DND-41 (cell line): ENCODE measurements at regions not wholly inside any gene's neighbourhood (a gene's known extent, or its start where the extent isn't known, plus 50 kb on each side); places are given as distances from the start of the nearest gene placed in this dataset.

Source experiments
- ATAC-seq: fragments of 200-7000 bp; cut with Tn5 transposase; 3 replicates; pipeline ENCODE4 v1.9.1; 2021; ENCODE audit warnings: low read depth; ENCODE audit not compliant: insufficient read depth
- DNase-seq: peaks from one replicate; pipeline ENCODE4 v3.0.0-alpha.2; 2020
- H2AFZ ChIP-seq: 2 replicates; pipeline ENCODE4 v1.6.0; 2012; ENCODE audit warnings: low read depth, low read length
- H3K27ac ChIP-seq: 2 replicates; pipeline ENCODE4 v1.5.1; 2012; ENCODE audit warnings: low read length, inconsistent platforms
- H3K27me3 ChIP-seq: fragments of 200-600 bp; sonication (generic); 2 replicates; pipeline ENCODE4 v1.6.0; 2012; ENCODE audit warnings: low read length, mild to moderate bottlenecking, inconsistent platforms; ENCODE audit not compliant: insufficient read depth, poor library complexity
- H3K36me3 ChIP-seq: 2 replicates; pipeline ENCODE4 v1.5.1; 2012; ENCODE audit warnings: low read length, inconsistent platforms; ENCODE audit not compliant: insufficient read depth
- H3K4me1 ChIP-seq: 2 replicates; pipeline ENCODE4 v1.5.1; 2012; ENCODE audit warnings: mild to moderate bottlenecking, low read length; ENCODE audit not compliant: insufficient read depth
- H3K4me2 ChIP-seq: 2 replicates; pipeline ENCODE4 v1.6.0; 2012; ENCODE audit warnings: mild to moderate bottlenecking, moderate library complexity, low read length, inconsistent platforms; ENCODE audit not compliant: insufficient read depth
- H3K4me3 ChIP-seq, 2 experiments: fragments of 200-600 bp in 1 of 2; shearing (Covaris generic) in 1 of 2; 2 replicates each; pipeline ENCODE4 v1.5.1; 2012 to 2016; ENCODE audit warnings: inconsistent platforms in 2 of 2, low read length in 2 of 2, mild to moderate bottlenecking in 2 of 2, low read depth in 1 of 2, moderate library complexity in 1 of 2
- H3K79me2 ChIP-seq: 2 replicates; pipeline ENCODE4 v1.6.0; 2012; ENCODE audit warnings: low read length, inconsistent platforms; ENCODE audit not compliant: insufficient read depth
- H3K9ac ChIP-seq: 2 replicates; pipeline ENCODE4 v1.6.0; 2012; ENCODE audit warnings: low read depth, mild to moderate bottlenecking, inconsistent platforms, low read length, moderate library complexity
- H3K9me3 ChIP-seq: 2 replicates; pipeline ENCODE4 v1.5.1; 2012; ENCODE audit warnings: low read length, moderate library complexity, mild to moderate bottlenecking, inconsistent platforms; ENCODE audit not compliant: insufficient read depth, severe bottlenecking
- H4K20me1 ChIP-seq: 2 replicates; pipeline ENCODE4 v1.6.0; 2012; ENCODE audit warnings: low read length; ENCODE audit not compliant: insufficient read depth
- EZH2 ChIP-seq: IDR thresholded peaks from 3 replicates; pipeline ENCODE4 v1.6.1; 2012; ENCODE audit warnings: borderline replicate concordance, low read depth, mild to moderate bottlenecking, moderate library complexity, low read length, inconsistent platforms; ENCODE audit not compliant: severe bottlenecking
- TF ChIP-seq, protein P1 (sequence below): IDR thresholded peaks from 2 replicates; pipeline ENCODE4 v1.5.1; 2012; ENCODE audit warnings: borderline replicate concordance, low read length, moderate library complexity, mild to moderate bottlenecking; ENCODE audit not compliant: poor library complexity, severe bottlenecking; ENCODE audit errors: extremely low read depth

DNA sequence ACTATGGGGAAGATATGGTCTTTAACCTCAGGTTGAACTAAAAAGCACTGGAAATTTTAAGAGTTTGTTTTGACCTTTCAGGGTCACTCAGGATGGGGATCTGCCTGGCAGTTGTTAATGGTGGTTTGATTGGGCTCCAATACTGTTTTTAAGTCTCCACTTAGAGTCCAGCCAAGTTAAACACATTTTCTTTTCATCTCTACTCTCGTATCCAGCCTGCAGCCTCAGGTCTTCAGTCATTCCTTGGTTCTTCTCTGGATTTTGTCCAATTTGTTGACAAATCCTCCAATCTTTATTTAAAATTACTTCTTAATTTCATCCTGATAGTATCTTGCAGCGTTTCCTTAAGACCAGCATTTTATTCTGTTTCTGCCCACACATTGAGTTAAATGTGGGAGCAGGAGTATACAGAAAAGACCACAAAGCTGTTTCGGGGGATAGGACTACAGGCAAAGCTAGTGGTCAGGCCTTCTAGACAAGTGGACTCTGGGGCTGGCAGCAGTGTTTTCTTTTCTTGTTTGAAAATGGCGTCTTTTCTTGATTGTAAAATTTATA, 133.2 kb upstream of the INHBA start:
- no peaks in the 10 kb centered on the region for H3K27me3 ChIP-seq
- H3K36me3 ChIP-seq = no peaks in the 10 kb centered on the region
- ATAC-seq = no peak
- H2AFZ ChIP-seq = no peak overlapping the region
- no peak for DNase-seq
- H3K27ac ChIP-seq = no peak overlapping the region
- H3K4me3 ChIP-seq = no peak overlapping the region
- no peaks in the 10 kb centered on the region for H3K9me3 ChIP-seq
- no peak for TF ChIP-seq EZH2
- TF ChIP-seq, protein P1, sequence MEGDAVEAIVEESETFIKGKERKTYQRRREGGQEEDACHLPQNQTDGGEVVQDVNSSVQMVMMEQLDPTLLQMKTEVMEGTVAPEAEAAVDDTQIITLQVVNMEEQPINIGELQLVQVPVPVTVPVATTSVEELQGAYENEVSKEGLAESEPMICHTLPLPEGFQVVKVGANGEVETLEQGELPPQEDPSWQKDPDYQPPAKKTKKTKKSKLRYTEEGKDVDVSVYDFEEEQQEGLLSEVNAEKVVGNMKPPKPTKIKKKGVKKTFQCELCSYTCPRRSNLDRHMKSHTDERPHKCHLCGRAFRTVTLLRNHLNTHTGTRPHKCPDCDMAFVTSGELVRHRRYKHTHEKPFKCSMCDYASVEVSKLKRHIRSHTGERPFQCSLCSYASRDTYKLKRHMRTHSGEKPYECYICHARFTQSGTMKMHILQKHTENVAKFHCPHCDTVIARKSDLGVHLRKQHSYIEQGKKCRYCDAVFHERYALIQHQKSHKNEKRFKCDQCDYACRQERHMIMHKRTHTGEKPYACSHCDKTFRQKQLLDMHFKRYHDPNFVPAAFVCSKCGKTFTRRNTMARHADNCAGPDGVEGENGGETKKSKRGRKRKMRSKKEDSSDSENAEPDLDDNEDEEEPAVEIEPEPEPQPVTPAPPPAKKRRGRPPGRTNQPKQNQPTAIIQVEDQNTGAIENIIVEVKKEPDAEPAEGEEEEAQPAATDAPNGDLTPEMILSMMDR = no peak
- H3K9ac ChIP-seq = no peak overlapping the region
- no peaks in the 10 kb centered on the region for H4K20me1 ChIP-seq
- H3K4me2 ChIP-seq = no peak overlapping the region
- H3K79me2 ChIP-seq = no peaks in the 10 kb centered on the region
- no peaks in the 10 kb centered on the region for H3K4me1 ChIP-seq

DNA sequence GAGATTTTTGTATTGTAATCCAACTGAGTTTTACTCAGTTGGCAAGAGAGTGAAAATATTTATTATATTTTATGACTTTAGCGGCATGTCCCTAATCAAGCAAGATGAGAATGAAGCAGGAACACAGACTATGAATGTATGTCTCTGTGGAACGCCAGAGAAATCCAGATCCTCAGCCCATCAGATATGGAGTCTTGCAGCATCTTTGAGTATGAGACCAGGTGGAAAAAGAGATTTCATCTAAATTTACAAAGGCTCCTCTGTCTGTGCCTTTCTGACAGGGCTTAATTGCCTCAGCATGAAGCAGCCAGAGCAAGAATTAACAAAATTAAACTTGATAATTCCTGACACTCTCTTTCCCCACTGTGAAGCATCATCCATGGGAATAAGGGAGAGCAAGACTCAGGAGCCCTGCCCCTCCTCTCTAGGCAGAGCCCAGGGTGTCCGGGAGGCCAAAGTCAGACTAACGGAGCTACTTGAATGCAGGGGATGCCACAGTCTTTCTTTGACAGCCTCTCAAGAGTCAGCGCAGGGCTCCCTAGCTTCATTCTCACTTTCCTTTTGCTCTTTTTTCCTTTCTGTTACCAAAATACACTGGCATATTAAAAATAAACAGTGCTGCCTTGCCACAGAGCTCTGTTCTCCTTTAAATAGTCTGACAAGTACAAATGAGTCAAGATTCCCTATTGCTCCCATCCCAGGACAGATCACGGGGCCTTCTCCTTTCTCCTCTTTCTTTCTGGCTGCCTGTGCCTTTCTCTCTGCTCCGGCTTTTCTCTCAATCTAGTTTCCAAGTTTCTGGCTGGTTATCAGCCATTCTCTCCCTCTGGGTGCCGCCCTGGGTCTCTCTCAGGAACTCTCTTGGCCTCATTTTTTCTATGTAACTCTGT, 132.2 kb upstream of the INHBA start:
- DNase-seq (no peak), ATAC-seq (no peak)
- Histone ChIP-seq H2AFZ (no peak overlapping the region), H3K27ac (no peak overlapping the region), H3K9ac (no peak overlapping the region), H3K4me3 (no peak overlapping the region), H3K27me3 (no peaks in the 10 kb centered on the region), H3K4me1 (no peaks in the 10 kb centered on the region), H3K9me3 (no peaks in the 10 kb centered on the region), H4K20me1 (no peaks in the 10 kb centered on the region), H3K79me2 (no peaks in the 10 kb centered on the region), H3K4me2 (no peak overlapping the region), H3K36me3 (no peaks in the 10 kb centered on the region)
- TF ChIP-seq EZH2 = no peak
- TF ChIP-seq, protein P1 = no peak

DNA sequence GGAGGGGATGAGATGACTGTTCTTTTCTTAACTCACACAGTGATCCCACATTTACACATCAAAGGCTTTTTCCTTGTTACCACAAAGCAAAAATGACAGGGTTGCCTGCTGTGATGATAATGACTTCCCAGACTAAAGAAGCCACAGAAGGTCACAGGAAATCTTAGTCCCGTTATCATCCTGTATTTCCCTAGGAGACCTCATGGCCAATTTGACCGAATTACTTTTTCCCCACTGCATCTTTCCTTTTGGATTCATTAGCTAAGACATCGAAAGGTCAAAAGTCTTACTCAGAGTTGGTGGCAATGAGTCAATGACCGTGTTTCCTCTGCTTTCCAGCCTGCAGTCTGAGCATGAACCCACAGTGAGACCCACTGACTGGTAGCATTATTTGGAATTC, 130.1 kb upstream of the INHBA start:
- Histone ChIP-seq H3K9ac (no peak overlapping the region), H3K36me3 (no peaks in the 10 kb centered on the region), H3K27me3 (no peaks in the 10 kb centered on the region), H4K20me1 (no peaks in the 10 kb centered on the region), H2AFZ (no peak overlapping the region), H3K9me3 (no peaks in the 10 kb centered on the region), H3K4me1 (no peaks in the 10 kb centered on the region), H3K4me2 (no peak overlapping the region), H3K4me3 (no peak overlapping the region), H3K27ac (no peak overlapping the region), H3K79me2 (no peaks in the 10 kb centered on the region)
- TF ChIP-seq, protein P1 = no peak
- no peak for TF ChIP-seq EZH2
- DNase-seq (no peak), ATAC-seq (no peak)
